Renal pelvis (tissue), 1 donor: ENCODE measurements at regions not wholly inside any gene's neighbourhood (a gene's known extent, or its start where the extent isn't known, plus 50 kb on each side); places are given as distances from the start of the nearest gene placed in this dataset.
A peak's percentile ranks its signal among the peaks of the same experiment; 100 is the strongest.
"Not testable (repeated sequence)": the region's sequence is repeated elsewhere in the genome, so short reads cannot be mapped to it uniquely, and the experiment has no call there.

ENCODE experiments used
- DNase-seq: peaks from one replicate; pipeline ENCODE4 v3.0.0-alpha.2; 2013

GRCh38 chr4:82077471-82077995, 296.3 kb downstream of the HNRNPD start:
- DNase-seq, result not testable (repeated sequence)

GRCh38 chr4:82076809-82077208, 297.0 kb downstream of the HNRNPD start:
- DNase-seq, result no peak

GRCh38 chr4:82076359-82076758, 297.4 kb downstream of the HNRNPD start:
- DNase-seq, result no peak

GRCh38 chr4:82071951-82072350, 301.8 kb downstream of the HNRNPD start:
- DNase-seq, result no peak

GRCh38 chr4:82069883-82070638, 303.7 kb downstream of the HNRNPD start:
- DNase-seq, result no peak

GRCh38 chr4:82063017-82063416, 310.8 kb downstream of the HNRNPD start:
- no peak for DNase-seq

GRCh38 chr4:82057990-82058544, 315.7 kb downstream of the HNRNPD start:
- DNase-seq, result no peak

- DNase-seq, result no peak
These were observed 318.6 kb downstream of the HNRNPD start for GRCh38 chr4:82055156-82055555.

GRCh38 chr4:82053396-82053795, 320.4 kb downstream of the HNRNPD start:
- no peak for DNase-seq

- no peak for DNase-seq
These were observed 323.0 kb downstream of the HNRNPD start for GRCh38 chr4:82050796-82051195.

GRCh38 chr4:82049294-82049693, 324.5 kb downstream of the HNRNPD start:
- no peak for DNase-seq

- DNase-seq, result no peak
These were observed 326.1 kb downstream of the HNRNPD start for GRCh38 chr4:82047731-82048130.

- no peak for DNase-seq
These were observed 327.0 kb downstream of the HNRNPD start for GRCh38 chr4:82046796-82047195.

GRCh38 chr4:82045267-82045666, 328.5 kb downstream of the HNRNPD start:
- no peak for DNase-seq

GRCh38 chr4:82044141-82044993, 329.4 kb downstream of the HNRNPD start:
- DNase-seq, result peak; percentile 74

GRCh38 chr4:82043809-82044137, 330.0 kb downstream of the HNRNPD start:
- DNase-seq, result no peak

- DNase-seq, result no peak
These were observed 330.5 kb downstream of the HNRNPD start for GRCh38 chr4:82043081-82043808.

GRCh38 chr4:82042042-82042441, 331.7 kb downstream of the HNRNPD start:
- DNase-seq, result no peak

- no peak for DNase-seq
These were observed 334.9 kb downstream of the HNRNPD start for GRCh38 chr4:82038936-82039335.

- no peak for DNase-seq
These were observed 337.6 kb downstream of the HNRNPD start for GRCh38 chr4:82036181-82036580.

- DNase-seq, result no peak
These were observed 338.9 kb downstream of the HNRNPD start for GRCh38 chr4:82034878-82035277.

GRCh38 chr4:82033862-82034261, 339.9 kb downstream of the HNRNPD start:
- DNase-seq, result peak; percentile 34
